ENCODE measurements at regions not wholly inside any gene's neighbourhood (a gene's known extent, or its start where the extent isn't known, plus 50 kb on each side); places are given as distances from the start of the nearest gene placed in this dataset.
"Not testable (repeated sequence)": the region's sequence is repeated elsewhere in the genome, so short reads cannot be mapped to it uniquely, and the experiment has no call there.

DNA sequence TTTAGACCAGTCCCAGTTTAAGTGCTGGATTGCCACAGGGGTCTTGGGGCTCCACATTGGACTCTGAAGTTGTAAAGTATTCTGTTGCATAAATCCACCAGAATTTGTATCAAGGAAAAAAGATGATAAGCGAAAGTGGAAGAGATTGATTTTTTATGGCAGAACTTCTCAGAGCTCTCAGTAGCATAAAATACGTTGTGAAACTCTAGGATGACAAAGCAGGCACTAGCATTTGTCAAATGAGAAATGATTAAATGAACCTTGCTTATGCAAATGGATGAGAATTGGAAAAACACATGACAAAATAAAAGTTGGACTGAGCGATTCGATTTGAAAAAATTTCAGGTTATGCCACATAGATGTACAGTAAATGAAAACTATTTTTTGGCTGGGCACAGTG is 253.8 kb upstream of the RAB4A start:
- no peak for DNase-seq

DNA sequence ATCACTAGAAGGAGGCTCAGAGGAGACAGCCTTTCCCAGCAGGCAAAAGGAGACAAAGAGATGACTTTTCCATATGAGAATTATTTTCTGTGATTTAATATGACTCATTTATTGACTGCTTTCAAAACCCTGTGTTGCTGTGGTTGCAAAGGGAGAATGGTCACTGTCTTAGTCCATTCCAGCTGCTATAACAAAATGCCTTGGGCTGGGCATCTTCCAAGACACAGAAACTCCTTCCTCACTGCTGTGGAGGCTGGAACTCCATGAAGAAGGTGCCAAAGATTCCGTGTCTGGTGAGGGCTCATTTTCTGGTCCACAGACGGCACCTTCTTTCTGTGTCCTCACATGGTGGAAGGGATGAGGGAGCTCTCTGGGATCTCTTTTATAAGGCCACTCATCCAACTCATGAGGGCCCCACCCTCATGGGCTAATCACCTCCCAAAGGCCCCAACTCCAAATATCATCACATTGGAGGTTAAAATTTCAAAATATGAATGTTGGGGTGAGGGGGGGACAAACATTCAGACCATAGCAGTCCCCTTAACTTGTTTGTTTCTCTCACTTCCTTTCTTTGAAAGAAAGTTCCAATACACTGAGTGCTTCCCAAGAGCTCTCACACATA is 252.1 kb upstream of the RAB4A start:
- no peak for DNase-seq

GRCh38 chr1:229019663-229020271 is 251.1 kb upstream of the RAB4A start:
- DNase-seq = no peak

DNA sequence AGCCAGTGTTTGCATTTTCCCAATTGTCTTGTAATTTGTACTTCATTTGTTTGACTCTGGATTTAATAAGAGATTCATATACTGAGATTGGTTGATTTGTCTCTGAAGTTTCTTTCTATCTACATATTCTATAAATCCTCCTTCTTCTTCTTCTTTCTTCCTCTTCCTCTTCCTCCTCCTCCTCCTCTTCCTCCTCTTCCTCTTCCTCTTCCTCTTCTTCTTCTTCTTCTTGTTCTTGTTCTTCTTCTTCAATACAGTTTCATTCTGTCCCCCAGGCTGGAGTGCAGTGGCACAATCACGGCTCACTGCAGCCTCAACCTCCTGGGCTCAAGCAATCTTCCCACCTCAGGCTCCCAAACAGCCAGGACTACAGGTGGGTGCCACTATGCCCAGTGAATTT is 249.9 kb upstream of the RAB4A start:
- DNase-seq = not testable (repeated sequence)

DNA sequence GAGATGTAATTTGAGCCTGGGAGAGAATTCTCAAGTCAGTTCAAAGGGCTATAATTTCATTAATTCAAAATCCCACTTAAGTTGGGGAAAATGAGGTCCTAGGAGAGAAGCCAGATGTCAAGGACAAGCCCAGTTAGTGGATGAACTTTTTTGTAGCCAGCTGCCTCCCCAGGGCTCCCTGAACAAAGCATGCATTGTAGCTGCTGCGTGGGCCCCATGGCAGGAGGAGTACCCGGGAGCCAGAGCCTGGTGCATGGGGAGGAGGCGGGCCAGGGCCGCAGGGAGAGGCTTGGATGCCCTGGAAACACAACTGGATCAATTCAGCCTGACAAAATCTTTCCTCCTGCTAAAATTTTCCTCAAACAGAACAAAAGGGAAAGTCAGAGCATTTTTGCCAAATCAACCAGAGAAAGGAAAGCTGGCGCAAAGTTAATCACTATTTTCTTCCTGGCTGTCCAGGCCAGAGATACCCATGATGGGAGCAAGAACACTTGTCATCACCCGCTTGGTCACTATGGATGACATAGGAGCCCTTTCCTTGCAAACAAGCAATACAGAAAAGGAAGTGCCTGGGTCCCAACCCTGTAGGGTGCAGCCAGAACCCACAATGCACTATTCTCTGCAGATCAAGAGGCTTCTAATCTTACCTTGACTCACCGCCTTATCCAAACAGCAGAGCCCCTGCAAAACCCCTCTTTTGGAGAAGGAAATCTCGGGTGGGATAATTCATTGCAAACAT is 248.1 kb upstream of the RAB4A start:
- DNase-seq = peak in 1 of 2 experiments; percentile 10

DNA sequence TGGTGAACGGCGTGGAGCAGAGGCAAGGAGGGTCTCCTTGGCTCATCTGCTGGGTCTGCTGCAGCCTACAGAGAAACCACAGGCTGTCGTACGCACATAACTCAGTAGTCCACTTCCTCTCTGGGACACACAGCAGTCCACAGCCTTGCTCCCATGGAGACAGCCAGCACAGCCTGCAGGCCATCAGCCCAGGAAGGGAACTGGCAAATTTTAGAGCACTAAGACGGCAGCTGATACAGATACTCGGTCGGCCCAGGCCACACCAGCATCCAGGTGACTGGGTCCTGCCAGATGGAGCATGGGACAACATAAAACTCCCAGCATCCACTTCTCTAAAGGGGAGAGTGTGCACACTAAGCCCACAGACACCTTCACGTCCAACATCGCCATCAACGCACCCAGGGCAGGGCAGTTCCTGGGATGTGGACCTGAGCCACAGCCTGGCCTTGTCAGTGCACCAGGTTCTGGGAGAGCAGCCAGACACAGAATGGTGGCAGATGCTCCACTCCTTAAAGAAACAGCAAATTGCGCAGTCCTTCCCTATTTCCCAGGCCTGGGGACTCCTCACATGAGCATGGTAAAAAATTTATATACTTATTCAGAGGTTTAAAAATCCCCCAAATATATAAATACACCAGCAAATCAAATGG is 247.1 kb upstream of the RAB4A start:
- DNase-seq = peak; percentile 62 to 65

DNA sequence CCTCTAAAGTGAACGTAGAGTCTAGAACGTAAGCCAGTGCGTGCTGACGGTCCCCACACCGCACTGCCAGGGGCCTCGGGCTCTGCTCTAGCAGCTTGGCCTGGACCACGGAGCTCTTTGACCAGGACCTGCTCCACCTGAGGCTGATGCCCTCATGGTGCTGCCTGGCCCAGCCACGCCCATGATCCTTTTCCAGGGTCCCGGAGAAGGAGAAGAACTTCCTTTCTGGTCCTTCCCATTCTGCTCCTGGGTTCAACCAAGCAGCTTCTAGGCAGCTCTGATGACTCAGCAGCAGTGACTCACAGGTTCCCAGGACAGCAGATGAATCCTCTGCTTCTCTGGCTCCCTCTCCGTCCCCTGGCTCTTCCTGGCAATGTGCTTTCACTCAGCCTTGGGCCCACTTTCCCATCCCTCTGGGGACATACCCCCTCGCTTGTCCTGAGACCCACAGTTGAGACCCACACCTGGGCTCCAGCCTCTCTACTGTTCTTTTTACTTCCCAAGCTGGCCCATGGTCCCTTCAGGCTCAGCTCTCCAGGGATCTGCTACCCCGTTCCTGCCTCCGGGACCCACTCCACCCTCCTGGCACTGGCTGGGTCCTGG is 246.3 kb upstream of the RAB4A start:
- DNase-seq = peak; percentile 18 to 22

GRCh38 chr1:229025576-229025975 is 245.3 kb upstream of the RAB4A start:
- no peak for DNase-seq

- no peak for DNase-seq
Measured at GRCh38 chr1:229027158-229027557, 243.8 kb upstream of the RAB4A start.

DNA sequence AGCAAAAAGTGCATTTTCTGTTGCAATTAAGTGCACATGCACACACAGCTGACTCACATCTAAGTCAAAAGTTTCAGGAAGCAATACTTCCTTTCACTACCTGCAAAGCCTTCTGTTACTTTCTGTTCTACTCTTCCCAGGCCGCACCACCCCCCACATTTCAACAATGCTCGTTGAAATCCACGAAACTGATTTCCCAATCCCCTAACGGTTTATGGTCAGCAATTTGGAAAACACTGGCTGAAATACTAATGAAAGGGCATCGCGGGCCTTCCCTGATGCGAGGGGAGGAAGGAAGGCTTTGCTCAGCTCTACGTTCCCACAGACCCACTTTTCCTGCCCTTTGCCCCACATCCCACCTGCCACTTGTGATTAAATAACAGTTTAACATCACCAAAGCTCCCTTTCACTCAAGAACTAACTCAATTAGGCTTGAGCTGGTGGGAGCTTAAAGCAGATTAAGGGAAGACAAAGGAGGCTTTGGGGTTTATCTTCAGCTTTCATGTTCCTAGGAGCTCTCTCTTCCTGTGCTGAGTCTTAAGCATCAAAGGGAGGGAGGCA is 243.2 kb upstream of the RAB4A start:
- peak; percentile 96 to 98 for DNase-seq

GRCh38 chr1:229028544-229028943 is 242.4 kb upstream of the RAB4A start:
- DNase-seq = no peak

DNA sequence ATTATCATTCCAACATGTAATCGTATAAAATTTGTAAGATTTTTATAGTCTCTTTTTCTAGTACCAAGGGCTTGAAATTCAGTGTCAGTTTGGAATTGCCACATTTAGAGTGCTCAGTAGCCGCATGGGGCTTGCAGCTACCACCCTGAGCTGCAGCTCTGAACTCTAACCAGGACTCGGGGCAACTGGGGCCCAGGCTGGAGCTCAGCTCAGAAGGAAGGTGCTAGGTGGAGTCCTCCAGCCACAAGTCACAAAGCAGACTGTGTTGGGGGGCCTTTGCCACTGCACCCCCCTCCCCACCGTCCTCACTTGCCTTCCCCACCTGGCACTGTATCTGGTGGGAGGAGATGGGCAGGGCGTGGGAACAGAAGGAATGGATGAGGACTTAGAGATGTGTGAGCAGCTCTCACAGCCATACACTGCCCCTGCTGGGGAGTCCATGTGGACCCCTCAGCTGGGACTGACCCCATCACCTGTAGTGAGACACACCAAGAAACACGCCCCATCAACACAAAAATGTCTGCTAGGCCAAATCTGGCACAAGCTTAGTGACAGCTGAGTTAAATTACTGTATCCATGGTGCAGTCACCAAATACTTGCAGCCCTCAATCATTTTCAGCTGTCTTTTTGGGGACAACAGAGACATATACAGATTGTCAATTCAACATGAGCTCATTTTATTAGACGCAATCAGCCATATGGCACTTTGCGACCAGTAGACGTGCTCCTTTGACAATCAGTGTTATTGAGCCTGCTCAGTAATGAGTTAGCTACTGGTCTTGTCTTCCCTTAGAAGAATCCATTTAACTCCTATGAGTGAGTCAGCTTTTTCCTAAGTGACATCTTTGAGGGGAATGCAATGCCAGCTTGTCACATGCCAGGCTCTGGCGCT is 241.7 kb upstream of the RAB4A start:
- no peak for DNase-seq

- no peak for DNase-seq
Measured at GRCh38 chr1:229029879-229030235, 241.1 kb upstream of the RAB4A start.

DNA sequence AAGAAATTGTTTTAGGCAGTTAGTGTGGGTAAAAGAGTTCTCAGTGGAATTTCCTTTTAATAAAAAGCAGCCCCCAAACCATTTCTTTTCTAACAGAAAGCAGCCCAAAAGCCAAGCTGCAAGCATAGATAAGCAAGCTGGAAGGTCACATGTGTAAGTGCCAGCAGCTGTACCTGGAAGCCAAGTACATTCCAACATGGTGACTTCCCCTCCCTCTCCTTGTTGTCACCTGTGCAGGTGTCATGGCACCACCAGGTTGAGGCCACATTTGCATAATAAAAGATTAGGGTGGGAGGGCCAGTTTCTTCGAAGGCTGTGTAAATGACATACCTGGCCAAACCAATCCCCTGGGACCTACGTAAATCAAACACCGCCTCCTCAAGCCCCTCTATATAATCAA is 240.3 kb upstream of the RAB4A start:
- no peak for DNase-seq

DNA sequence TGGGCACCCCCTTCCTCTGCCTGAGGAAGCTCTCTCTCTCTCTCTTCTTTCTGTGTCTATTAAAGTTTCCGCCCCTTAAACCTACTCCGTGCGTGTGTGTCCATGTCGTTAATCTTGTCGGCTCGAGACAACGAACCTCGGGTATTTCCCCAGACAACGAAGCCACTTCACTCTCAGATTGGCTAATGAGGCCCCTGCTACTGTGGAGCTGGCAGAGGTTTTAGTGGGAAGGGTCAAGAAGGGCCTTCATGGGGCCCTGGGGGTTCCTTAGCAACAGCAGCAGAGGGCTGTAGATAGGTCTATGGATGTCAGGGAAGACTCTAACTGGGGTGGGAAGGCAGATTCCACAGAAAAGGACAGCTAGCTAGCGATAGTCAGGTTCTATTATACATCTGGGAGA is 239.8 kb upstream of the RAB4A start:
- DNase-seq = no peak

DNA sequence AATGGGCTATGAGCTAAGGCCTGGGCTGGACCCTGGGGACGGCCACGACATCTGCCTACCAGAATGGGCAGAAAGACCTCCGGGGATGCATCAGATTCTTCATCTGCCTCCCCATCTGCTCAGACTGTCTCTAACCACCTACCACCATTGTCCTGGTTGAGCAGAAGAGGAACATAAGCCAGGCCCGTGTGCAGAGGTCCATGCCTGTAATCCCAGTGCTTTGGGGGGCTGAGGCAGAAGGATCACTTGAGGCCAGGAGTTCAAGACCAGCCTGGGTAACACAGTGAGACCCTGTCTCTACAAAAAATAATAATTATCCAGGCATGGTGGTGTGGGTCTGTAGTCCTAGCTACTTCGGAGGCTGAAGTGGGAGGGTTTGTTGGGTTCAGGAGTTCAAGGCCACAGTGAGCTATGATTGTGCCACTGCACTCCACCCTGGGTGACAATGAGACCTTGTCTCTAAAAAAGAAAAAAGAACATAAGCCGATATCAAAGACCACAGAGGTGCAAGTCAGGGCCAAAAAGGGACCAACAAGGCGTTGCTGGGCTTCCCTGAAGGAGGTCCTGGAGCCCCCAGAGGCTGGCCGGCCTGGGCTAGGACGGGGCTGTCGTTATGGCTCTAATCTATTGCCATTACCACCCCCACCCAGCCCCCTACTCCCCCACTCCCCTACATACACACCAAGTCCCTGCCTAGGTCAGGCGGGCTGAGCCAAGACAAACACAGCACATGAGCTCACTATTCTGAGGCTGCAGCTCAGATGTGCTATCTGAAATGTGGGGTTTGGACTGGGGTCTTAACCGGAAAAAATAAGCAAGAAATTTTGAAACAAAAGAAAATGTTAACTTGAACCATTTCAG is 239.2 kb upstream of the RAB4A start:
- DNase-seq = no peak

DNA sequence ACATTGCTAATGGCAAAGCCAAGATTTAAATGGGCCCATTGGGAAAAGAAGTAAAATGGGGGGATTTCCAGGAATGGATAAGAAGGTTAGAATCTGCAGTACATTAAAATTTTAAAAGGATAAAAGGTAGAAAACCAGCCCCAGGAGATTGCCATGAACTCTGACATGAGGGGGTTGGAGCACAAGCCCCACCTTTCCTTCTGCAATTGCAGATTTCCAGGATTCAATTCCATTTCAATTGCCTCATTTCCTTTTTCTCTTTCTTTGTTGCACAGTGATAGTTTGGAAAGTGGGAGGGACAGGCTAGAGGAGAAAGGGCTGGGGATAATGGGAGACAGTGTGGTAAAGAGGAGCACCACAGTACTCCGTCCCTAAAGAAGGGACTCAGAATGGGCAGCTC is 238.5 kb upstream of the RAB4A start:
- DNase-seq = no peak

GRCh38 chr1:229033480-229033879 is 237.4 kb upstream of the RAB4A start:
- DNase-seq = no peak

GRCh38 chr1:229034342-229034741 is 236.6 kb upstream of the RAB4A start:
- no peak for DNase-seq

GRCh38 chr1:229035054-229035747 is 235.7 kb upstream of the RAB4A start:
- no peak for DNase-seq

- DNase-seq = no peak
Measured at GRCh38 chr1:229035748-229036082, 235.2 kb upstream of the RAB4A start.

All from AML-193 (cell line).